ENCODE measurements at regions not wholly inside any gene's neighbourhood (a gene's known extent, or its start where the extent isn't known, plus 50 kb on each side); places are given as distances from the start of the nearest gene placed in this dataset.
"Not testable (repeated sequence)": the region's sequence is repeated elsewhere in the genome, so short reads cannot be mapped to it uniquely, and the experiment has no call there.

DNA sequence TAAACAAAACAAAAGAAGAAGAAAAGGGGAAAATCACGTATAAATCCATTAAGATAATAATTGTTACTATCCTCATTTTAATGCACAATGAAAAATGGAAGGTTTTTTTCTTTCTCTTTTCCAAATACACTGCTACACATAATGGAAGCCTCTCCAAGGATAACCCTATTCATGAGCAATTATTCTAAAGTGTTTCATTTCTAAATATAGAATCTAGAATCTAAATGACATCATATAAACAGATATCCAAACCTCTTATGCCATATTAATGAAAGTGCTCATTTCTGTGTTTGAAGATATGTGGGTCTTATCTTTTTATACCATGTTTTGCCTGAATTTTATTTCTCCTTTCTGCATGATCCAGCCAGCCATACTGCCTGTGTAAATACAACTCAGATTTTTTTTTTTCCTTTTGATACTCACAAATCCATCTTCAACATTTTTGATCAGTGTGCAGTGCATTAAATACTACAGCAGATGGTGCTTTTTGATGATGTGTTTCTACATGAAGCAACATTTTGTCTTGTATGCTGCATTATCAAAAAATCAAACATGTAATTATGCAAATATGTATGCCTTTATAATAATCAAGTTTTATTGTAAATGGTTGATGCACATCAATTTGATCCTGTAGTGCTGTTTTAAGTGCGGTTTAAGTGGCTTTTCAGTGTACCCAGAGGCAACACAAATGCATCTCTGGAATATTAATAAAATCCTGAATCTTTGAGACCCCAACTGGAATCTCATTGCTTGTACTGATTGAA lies 625.6 kb upstream of the PTBP2 start:
- DNase-seq: no peak

DNA sequence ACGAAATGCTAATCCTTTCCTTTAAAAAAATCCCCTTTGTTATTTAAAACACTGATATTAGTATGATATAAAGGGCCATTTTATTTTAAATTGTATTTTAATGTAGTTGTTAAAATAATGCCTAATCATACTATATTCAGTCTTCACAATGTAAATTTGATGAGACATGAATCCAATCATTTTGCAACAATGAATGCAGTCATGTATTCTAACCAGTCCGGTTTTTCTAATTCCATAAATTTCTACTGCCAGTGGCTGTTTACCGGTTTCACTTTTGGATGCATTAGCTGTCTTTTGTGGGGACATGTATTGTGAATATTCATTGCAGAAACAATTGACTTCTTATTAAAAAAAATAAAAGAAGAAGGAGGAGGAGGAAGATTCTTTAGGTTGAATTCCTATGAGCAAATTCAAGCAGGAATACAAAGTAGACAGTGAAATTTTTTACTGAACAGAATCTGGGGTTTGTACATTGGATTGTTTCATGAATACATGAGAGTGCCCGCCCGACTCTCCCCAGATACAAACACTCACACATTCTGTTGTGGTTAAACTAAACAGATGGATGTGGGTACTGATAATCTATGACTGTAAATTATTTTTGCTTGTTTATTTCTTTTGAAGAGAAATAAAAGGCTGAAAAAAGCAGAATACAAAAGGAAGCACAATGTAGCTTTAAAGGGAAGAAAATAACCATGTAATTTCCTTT lies 624.8 kb upstream of the PTBP2 start:
- DNase-seq: no peak

DNA sequence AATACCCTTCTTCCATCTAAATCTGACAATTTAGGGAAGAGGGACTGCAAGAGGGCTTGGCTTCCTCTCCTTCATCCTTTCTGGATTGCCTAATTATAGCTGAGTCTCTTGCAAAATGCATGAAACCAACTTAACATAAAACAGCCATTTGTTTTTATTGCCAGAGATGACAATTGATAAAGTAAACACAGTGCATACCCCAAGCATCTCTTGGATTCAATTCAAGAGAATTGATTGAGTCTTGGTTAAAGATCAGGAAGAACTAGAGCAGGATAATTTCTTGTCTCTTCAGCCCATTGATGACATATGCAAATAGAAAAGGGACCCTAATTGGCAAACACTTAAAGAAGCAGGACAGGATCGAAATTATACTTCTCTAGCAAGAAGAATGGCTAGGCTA lies 617.1 kb upstream of the PTBP2 start:
- DNase-seq: no peak

DNA sequence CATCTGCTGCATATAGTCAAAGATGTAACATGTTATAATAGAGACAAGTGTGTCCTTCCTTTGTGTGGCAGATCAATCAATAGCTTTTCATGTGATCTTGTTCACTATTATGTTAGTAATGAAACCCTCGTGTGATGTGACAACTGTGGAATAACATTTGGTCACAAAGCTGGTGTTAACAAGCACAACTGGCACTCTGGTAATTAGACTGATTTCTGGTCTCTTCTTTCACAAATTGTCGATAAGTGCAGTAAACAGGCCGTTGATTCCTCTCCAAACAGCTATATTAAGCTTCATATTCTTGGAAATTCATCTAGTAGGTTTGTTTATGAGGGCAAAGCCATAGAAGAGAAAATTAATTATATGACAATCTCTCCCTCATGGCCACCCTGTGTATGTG lies 616.7 kb upstream of the PTBP2 start:
- DNase-seq: no peak

DNA sequence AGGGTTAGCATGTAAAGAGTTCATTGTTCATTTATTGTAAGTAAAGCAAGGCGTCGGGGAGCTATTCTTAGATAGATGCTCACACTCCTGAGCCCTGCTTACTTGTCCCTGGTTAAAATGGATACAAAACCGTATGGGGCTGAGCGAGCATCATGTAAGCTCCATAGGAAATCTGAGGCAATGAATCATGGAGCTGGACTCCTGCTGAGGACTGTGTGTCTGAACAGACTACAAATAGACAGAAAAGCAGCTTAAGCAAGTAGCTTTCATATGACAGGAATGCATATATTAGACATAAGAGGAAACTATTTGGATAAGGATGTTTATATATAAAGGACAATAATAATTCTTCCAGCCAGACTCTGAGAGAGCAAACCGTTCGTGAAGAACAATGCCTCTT lies 604.9 kb upstream of the PTBP2 start:
- no peak for DNase-seq

DNA sequence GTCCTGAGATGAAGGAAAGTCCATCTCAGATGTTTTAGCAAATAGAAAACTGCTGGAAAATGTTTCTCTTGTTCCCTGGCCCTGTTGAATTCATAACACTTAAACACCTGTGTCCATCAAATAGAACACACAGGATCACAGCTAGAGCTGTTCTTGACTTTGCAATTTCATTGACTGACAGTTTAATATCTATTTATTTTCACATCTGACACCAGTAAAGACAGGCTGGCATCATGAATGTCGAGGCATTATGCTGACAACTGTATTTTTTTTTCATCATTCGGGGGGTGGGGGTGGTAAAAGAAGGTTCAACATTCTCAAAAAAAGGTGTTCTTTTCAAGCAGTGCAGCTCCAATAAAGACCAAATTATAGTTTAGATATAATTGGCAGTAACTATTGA lies 591.2 kb upstream of the PTBP2 start:
- no peak for DNase-seq

DNA sequence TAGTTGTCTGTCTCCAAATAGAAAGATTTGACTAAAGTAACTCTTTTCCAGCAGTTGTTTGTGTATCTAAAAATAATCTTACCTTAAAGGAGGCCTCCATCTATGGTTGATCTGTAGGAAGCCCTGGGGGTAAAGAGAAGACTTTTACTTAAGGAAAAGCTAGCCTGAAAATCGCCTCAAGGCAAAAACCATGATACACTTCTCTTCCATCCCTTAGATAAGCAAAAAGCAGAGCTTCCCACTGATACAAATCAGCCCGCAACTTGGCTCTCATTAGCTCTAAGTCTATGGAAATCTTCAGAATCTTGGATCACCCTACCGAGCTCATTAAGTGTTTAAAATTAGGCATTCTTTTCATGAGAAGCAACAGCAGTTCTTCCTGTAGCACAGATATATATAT lies 576.9 kb upstream of the PTBP2 start:
- no peak for DNase-seq

DNA sequence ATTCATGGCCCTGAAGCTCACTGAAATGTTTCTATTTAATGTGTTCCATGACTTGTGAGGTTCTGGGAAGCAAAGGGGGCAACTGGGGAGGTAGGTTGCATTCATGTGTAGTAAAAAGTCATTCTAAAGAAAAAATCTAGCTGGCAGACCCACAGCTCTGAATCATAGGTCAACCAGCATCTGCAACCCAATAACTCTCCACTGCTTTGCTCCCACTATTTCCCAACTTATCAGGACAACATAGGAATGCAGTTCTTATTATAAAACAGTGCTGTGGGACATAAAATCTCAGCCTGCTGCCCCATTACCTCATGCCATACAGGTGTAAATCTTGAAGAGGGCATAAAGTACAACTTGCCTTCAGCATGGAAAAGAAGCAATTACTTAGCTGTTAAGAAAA lies 576.1 kb upstream of the PTBP2 start:
- DNase-seq: no peak

DNA sequence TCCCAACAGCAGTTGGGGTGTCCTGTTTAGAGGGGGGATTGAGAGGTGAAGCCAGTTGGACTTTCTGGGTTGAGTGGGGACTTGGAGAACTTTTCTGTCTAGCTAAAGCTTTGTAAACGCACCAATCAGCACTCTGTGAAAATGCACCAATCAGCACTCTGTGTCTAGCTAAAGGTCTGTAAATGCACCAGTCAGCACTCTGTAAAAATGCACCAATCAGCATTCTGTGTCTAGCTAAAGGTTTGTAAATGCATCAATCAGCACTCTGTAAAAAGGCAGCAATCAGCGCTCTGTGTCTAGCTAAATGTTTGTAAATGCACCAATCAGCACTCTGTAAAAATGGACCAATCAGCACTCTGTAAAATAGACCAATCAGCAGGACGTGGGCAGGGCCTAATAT lies 568.6 kb upstream of the PTBP2 start:
- not testable (repeated sequence) for DNase-seq

DNA sequence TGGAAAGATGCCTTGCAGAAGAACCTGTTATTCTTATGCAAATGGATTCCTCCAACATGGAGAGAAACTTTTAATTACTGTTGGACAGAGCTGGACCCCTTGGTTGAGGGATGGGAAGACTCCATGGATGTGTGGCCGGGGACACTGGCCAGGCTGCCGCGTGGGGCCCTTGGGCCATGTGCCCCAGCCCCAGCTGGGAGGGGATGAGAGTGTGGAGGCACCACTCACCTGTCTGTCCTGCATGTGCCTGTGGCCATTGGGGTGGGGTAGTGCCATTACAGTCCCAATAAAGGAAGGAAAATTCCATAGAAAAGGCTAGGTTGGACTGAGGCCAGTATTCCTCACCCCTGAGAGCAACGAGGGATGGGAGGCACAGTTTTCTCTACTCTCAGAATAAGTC lies 564.5 kb upstream of the PTBP2 start:
- DNase-seq: no peak

DNA sequence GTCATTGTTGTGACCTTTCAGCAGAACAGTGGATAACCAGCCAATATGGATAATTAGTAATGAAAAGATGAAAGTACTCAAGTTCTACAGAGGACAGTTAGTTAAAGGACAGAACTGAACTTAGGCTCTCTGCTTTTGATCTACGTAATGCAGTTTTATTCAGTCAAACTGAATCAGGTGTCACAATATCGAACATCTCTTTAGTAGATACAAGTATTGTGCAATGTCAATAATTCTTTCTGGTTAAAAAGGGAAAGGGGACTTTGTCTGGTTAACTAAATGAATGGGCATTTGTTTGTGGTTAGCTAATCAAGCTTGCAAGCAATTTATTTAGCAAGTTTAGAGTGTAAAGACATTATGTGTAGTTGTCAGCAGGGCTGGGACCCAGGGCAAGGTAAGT lies 562.2 kb upstream of the PTBP2 start:
- DNase-seq: no peak

DNA sequence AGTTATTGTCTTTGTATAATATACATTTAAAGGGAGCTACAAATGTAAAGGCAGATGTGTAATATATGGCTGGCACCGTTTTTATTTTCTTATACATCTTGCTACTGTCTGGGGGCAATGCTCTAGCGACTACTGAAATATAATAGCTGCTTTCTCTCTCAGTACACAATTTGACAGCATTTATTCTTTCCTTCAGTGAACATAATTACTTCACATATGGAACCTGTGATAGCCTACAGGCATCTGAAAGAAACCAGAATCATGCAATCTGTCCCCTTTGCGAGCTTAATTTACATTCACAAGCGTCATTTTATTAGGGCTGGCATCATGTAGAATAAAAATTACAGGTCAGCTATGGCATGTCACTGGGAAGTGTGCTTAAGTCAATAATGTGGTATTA lies 557.5 kb upstream of the PTBP2 start:
- DNase-seq: no peak

DNA sequence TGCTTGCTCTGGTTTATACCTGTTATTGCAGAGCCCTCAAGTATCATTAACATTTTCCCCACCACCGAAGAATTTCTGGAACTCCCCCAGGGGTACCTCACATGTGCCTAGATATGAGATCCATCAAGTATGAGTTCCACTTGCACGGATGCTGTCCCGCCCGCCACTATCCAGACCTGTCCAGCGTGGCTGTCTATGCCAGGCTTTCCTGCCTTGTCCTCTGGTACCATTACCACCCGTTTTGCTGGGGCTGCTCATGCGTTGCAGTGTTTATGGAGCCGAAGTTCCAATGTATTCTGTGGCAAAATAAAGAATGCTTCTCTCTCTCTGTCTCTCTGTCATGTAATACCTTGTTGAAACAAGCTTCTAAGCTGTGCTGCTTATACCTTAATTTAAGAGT lies 543.5 kb upstream of the PTBP2 start:
- DNase-seq: no peak

DNA sequence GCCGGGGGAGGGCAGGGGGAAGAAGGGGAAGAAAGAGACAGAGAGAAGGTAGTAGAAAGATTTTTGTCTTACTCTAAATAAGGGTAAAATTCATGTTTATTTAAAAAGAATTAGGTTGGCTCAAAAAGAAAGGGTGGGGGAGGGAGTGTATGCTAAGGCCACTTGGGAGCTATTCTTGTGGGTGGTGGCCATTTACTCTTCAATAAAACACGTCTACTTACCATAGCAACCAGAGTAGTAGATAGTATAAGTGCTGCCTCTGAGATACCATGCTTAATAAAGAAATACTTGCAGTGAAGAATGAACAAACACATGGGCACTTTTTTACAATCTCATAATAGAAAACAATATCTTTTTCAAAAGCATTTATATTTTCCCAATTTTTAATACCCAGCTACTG lies 538.1 kb upstream of the PTBP2 start:
- DNase-seq: no peak

DNA sequence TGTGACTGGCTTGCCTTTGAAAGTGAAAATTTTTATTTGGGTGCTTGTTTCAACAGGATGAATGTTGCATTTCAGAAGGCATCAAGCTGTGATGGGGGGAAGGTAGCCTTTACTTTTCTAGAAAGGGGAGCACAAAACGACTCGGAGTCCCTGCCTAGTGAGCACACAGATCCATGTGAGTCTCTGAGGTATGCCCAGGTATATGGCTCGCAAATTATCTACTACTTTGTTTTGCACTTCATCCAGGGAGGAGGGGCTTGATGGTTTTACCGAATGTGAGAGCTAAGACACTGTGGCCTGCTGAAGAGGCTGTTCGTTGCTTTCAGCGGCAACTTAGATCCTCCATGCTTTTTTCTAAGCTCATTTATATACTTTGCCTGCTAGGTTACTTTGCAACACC lies 537.7 kb upstream of the PTBP2 start:
- no peak for DNase-seq

DNA sequence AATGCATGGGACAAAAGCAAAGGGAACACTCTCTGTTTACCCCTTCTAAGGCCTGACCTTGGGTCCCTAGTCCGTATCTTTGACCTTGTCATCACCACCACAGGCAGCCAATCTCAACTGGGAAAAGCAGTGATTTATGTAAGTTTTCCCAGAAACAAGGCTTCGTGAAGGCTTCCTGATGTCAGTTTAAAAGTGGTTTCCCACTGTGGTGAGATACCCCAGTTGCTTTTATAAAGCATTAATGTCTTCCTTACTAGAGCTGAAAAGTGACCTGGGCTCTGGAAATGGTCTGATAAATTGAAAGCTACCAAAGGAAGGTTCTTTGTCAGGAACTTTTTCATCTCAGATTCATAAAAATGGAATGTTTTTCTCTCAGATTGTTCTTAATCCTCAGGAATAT lies 536.4 kb upstream of the PTBP2 start:
- no peak for DNase-seq

DNA sequence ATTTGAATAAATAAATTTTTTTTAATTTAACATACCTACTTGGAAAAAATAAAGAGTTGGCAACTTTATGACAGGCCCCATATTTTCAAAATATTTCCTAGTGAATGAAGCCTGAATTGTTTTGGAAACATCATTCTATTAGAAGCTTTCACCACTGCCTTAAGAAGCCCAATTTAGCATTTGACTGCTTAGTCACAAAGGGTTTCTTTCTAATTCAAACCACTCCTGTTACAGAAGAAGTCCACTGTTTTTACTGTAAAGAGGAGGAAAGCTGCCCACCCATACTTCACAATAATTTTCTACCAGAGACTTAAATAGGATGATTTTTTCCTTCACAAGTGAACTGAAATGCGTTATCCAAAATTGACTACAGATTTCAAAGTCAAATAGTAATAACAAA lies 534.6 kb upstream of the PTBP2 start:
- DNase-seq: no peak

DNA sequence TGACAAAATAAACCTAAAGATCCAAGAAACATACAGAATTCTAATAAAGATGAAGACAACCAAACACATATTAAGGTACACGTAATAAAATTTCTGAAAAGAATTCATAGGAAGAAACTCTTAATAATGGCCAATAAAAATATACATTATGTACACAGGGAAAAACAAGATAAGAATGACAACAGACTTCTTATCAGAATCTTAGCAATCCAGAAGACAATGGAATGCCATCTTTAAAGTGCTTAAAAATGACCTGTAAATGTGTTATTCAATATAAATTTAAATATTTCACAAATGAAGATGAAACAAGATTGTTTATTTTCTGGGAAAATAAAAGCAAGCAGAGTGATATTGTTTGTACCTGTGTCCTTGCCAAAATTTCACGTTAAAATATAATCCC lies 530.4 kb upstream of the PTBP2 start:
- no peak for DNase-seq

DNA sequence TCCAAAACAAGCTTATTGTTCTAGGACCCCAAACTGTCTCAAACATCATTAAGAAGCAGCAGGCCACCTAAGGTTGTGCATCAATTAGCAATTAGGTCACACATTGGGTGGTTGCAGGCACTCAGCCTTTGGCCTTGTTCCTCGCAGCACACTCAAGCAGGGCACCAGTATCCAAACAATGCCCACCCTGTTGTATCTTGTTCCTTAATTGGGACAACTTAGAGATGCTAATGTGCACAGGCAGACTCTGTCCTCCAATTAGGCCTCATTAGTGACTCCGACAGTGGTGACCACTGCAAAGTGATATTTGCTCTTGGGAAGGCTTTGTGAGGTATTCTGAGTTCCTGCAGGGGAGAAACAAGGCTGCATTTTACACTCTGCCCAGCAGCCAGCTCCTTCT lies 515.1 kb upstream of the PTBP2 start:
- no peak for DNase-seq

DNA sequence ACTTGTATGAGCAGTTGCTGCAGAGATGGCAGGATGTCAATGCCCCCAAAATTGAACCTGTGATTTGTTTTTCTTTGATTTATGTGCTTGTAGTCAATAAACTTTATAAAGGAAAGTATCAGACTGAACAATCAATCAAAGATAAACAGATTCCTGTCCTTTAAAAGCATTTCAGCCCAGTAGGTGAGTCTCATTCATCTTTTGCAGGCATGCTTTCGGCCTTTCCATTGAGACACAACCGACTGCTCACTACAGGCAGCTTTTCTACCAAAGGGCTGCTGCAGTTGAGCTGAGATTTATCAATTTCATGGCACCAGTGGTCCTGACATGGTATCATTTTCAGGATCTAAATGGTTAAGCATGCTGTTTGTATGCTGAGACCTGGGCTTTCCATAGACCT lies 513.6 kb upstream of the PTBP2 start:
- DNase-seq: no peak

DNA sequence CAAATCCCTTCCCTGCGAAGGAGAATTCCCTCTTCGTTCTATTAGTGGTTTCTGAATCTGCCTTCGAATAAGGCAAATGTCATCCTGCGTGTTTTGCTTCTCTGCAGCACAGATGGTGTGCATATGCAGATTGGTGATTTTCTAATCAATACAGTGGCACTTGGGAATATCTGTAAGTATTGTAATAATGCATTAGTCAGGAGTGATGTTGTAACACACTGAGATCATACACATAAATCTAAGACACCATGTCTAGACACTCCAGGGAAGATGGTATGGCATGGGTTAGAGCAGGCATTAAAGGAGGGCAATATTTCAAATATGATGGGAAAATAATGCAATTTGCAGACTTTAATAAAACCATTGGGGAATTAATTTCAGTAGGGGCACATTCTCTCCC lies 513.2 kb upstream of the PTBP2 start:
- DNase-seq: no peak

DNA sequence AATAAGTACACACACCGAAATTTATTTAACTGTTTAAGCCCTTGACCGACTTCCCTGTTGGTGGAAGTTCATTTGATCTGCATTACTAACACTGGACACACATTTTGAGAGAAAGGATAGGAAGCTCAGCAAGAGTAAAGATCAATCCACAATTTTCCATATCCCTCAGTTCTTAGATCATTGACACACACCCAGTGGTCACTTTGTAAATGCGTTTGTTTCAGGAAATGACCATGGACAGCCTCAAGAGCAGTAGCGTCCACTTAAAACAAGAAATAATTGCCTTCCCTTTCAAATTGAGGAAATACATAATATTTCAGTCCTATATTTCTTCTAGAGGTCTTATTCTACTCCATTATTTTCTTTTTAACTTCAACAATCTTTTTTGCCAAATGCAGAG lies 511.5 kb upstream of the PTBP2 start:
- DNase-seq: no peak

DNA sequence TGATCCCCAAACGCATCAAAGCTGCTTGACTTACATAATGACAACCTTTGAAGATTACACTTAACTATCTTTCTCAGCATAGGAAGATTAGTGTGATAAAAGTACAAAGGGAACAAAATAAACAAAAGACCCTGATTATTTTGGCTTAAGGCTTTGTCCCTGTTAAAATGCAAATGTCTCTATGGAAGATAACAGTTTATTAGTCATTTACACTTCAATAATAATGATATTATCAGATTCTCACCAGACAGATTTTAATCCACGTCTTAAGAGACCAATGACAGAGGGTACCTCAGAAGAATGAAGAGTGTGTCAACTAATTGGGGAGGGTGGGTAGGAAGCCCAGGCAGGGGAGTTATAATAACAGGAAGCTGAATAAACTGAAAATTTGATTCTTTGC lies 510.4 kb upstream of the PTBP2 start:
- no peak for DNase-seq

DNA sequence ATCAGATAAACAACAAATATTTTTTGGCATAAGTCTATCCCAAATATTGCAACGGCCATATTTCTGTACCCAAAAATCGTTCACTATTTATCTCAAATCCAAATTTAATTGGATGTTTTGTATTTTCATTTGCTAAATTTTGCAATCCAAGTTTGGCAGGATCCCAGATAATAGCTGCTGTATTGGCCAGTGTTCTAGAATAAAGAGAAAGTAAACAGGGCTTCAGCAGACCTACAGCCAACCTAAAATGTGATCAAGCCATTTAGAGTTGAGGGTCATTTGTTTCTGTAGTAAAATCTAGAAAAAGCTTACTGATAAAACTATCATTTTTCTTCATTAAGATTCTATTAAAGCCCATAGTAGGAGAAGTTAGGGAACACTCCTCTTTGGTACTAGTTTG lies 506.6 kb upstream of the PTBP2 start:
- DNase-seq: no peak

DNA sequence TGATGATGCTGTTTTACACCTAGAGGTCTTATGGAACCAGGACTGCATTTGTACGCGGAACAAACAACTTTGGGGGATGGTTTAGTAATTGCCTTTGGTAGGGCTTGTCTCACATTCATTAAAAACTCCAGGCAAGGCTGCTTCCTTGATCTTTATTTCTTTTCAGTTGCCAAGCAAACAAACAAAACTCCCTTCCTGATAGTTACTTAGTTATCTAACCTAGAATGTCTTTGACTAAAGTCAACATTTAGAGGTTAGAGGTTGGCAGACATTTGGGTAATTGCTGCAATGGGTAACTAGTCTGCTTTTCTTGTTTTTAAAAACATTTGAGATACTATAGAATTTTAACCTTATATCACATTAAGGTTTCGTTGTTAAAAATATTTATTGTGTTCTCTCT lies 500.9 kb upstream of the PTBP2 start:
- DNase-seq: no peak

Measured in GDM1 (cell line).